Fibroblast of skin of right quadriceps (primary cell): ENCODE measurements at regions not wholly inside any gene's neighbourhood (a gene's known extent, or its start where the extent isn't known, plus 50 kb on each side); places are given as distances from the start of the nearest gene placed in this dataset.
A peak's percentile ranks its signal among the peaks of the same experiment; 100 is the strongest.
"Not testable (repeated sequence)": the region's sequence is repeated elsewhere in the genome, so short reads cannot be mapped to it uniquely, and the experiment has no call there.

Experiments
- DNase-seq: peaks from one replicate; pipeline ENCODE4 v3.0.0-alpha.2; 2013

DNA sequence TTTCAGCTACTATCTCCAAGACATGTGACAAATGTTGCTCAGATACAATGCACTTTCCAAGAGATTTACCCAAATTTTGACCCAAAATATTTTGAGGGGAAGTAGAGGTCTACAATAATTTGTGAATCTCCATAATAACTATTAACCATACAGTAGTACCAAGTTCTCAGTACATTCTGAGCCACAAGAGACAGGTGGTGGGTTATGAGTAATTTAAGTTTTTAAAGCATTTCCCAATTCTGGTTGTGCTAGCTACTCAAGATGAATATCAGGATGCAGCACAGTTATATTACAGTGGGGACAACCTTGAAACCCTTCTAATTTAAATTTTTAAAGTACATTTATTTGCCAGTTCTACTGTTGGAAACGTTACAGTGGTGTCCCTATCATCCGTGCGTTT lies 92.2 kb upstream of the MITF start:
- DNase-seq = no peak

DNA sequence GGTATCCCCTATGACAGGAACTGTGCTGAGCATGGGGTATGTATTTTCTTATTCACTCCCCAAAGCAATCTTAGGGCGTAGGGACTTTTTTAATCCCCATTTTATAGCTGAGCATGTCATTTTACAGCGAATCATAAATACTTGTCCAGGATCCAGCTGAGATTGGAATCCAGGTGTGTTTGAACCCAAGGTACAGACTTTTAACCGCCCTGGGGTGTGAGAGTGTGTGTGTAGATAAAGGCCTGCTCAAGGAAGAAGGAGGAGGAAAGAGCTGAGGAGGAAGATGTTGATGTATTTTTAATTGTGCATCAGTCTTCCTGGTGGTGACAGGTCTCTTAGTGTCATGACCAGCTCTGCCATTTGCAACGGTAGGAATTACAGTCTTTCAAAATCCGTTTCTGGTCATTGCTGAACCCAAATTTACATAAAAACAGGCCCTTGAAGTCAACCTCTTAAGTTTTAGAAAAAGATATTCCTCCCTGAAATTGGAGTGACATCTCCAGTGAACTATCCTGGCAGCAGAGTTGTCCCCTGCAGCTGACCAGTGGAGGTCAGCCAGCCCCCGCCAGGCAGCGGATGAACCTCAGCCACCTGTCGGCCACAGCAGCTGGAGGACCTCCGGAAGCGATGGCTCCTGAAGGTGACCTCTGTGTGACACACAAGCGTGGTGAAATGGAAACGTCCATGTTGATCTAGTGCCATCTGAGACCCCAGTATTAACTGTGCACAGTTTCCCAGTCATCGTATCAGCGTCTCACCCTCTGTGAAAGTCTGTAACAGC lies 92.8 kb upstream of the MITF start:
- DNase-seq = no peak

GRCh38 chr3:69642606-69643005 lies 96.7 kb upstream of the MITF start:
- DNase-seq = no peak

- no peak for DNase-seq
Measured at GRCh38 chr3:69639851-69640250, 99.4 kb upstream of the MITF start.

DNA sequence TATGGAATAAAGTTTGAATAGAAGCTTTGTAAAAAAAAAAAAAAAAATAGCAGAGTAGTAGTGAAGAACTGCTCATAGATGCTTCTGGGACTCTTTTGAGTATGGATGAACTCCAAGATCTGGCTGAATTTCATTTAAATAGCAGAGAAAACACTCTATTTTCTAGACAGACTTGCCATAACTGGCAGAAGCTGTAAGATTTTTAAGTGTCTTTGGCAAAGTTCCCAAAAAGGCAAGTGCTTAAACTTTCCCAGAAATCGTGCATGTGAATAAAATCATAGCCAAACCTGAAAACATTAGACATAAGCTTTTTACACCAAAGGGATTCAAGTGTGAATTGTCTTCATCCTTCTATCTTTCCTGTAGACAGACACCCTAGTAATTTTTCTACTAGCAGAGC lies 110.3 kb upstream of the MITF start:
- DNase-seq = peak; percentile 4

DNA sequence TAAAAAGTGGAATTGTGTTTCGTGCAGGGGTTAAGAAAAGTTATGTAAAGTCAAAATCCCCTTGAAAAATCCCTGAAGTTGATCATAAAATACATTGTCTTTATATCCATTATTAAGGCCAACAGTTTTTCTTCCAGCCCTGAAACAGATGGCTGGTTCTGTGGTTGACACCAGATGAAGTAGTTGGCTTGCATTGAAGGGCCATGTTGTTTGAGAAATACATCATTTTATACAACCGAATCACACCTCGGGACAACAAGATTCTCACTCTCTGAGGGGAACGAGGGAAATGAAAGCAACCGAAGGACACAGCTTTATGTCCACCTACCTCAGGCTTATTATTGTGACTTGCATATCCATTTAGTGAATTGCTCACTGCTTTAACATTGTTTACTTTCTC lies 126.0 kb upstream of the MITF start:
- DNase-seq = no peak

GRCh38 chr3:69612791-69613190 lies 126.5 kb upstream of the MITF start:
- DNase-seq = no peak

DNA sequence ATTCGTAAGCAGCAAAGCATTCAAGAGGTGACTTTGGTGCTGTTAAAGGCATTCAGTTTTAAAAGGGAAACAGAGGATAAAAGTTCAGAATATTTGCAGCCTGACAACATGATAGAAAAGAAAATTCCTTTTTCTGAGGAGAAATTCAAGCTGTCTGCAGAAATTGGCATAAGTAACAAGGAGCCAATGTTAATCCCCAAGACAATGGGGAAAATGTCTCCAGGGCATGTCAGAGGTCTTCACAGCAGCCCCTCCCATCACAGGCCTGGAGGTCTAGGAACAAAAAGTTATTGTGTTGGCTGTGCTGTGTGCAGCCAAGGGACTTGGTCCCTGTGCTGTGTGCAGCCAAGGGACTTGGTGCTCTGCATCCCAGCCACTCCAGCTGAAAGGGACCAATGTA lies 129.7 kb upstream of the MITF start:
- DNase-seq = not testable (repeated sequence)

DNA sequence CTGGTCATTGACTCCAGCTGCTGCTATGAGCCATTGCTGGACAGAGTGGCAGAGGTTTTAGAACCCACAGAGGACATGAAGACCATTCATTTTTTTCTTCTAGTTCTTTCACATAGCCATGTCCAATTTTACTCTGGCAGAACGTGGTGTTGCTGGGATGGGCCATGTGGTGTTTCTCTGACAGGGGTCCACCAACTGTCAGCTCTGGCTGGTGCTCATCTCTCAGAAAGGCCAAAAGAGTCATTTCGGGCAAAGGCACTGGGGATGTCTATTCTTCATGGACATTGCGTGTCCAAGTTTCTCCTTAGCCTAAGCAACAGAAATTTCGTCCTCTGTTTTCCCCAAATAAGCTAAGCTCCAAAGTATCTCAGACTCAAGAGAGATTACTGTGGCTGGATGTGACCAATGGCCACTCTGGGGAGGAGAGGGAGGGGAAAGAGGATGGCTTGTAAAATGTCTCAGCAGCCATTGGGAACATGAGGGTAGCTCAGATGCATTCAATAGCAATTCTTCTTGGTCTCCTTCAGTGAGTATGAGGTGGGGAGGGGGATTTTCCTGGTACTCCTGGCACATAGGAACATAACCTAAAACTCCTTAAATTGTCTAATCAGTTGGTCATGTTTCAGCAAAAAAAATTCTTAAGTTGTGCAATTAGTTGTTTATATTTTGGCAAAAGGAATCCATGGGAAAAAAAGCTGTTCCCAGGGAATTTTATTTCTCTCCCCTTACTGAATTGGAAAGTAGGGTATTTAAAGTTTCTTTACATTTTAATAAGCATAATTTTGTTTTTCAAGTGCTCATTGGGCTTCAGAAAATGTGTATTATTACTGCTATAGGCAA lies 131.6 kb upstream of the MITF start:
- no peak for DNase-seq

- no peak for DNase-seq
Measured at GRCh38 chr3:69605867-69606266, 133.4 kb upstream of the MITF start.

DNA sequence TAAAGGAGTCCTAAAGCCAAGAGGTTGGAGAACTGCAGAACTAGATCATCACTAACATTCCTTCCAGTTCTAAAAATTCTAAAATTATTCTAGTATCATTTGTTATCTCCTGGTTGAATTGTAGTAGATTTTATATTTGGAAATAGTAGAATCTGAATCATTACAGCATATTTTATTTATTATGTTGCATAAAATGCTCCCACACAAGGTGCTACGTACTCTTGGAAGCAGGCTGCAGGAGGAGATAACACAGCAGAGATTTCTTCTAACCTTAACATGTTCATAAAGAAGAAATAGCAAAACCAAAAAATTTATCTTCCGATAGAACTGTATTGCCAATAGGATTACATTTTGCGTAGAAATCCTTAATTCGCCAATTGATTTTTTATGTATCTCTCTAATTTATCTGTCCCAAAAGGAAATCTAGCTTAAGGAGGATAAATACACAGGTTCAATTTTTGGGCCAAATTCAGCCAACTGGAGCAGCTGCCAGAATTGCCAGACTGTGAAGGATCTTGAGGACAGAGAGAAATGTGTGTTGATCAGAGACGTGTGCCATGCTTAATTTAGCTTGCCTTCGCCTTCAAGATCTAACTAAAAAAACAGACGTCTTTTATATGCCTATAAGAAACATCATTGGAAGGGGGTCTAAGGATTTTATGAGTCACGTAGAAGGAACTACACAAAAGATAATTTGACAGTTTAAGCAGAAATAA lies 134.4 kb upstream of the MITF start:
- DNase-seq = no peak

- DNase-seq = no peak
Measured at GRCh38 chr3:69602112-69602511, 137.2 kb upstream of the MITF start.

DNA sequence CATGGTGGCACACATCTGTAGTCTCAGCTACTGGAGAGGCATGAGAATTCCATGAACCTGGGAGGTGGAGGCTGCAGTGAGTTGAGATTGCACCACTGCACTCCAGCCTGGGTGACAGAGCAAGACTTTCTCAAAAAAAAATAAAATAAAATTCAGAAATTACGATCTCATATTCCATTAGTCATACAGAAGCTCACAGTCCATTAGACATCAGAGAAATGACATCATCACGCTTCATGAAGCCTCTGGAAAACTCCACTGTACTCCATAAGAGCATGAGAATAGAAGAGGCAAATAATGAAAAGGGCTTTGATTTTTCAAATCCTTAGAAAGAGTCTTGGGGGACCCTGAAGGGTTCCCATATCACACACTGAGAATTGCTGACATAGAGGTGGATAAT lies 145.0 kb upstream of the MITF start:
- no peak for DNase-seq

- DNase-seq = no peak
Measured at GRCh38 chr3:69591164-69591736, 148.0 kb upstream of the MITF start.

GRCh38 chr3:69590111-69590510 lies 149.2 kb upstream of the MITF start:
- no peak for DNase-seq

GRCh38 chr3:69588170-69588569 lies 151.1 kb upstream of the MITF start:
- no peak for DNase-seq

GRCh38 chr3:69585472-69585871 lies 153.8 kb upstream of the MITF start:
- DNase-seq = no peak

DNA sequence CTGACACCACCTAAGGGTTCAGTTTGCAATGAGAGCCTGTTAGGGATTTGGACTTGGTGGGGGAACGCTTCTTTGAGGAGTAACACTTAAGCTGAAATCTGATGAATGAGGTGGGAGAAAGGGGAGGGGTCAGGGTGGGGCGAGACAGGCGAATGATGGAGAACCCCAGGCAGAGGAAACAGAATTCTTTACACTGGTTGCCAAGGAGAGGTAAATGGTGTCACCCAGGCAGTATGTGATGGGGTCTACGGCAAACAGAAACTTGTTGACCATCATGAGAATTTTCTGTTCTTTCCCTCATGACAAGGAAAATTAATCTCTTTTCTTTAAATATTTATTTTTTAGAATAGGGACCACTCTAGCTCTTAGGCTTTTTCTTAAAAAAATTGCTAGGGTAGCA lies 157.2 kb upstream of the MITF start:
- no peak for DNase-seq

DNA sequence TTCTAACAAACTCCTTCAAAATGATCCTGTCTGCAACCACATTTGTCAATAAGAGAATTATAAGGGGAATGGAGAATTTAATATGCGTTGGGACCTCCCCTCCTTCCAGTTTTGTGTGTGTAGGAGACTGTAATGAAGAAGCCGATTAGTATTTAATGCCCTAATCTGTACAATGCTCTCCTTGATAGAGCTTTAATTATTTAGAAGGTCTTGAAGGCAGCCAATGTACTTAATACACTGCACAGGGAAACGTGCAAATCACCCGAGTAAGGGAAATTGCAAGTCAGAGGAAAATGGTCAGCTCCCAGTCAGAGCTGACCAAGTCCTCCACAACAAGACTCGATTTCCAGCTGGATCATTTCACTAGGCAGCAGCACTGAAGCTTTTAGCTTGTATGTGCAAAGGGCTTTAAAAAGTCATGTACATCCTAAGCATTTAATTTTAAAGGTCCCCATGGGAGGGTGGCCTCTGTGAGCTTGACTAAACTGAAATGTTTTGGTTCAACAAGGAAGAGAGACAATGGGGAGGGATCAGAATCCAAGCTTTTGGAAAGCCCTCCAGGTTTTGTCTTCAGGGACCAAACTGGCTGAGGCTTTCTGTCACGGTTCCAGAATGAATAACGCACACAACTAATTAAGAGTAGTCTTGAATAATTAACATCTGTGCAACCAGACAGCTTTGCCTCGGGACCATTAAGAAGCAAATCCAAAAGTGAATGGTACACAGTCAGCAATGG lies 159.8 kb upstream of the MITF start:
- no peak for DNase-seq

DNA sequence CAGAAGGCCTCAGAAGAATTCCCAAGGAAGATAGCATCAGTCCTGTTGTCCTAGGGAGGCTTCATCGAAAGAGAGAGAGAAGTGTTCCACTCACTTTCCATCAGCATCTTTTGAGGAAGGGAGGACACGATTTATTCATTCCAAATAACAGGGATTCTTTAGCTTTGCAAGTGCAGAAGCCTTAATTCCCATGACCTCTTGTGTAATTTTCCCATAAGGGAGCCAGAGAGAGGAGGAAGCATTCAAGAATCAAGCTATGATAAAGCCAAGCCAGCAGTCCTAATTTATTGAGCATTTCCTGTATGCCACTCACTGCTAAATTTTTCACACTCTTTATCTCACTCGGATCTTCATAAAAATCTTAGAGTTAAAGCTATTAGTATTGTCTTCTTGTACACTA lies 169.7 kb upstream of the MITF start:
- DNase-seq = no peak

DNA sequence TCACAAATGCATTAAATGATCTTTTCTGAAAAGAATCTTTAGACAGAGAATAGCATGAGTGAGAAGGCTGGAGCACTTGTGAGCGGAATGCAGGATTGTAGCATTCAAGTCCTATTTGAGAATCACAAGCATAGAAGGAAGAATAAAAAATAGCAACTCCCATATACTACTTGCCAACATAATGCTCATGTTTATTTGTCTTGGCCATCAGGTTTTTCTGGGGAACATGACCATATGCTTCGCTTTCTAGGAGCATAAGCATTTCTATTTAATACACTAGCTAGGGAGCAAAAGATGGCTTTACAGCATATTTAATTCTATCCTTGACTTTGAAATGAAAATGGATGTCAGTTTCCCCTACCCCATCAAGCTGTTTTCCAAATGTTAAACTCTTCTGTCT lies 170.3 kb upstream of the MITF start:
- DNase-seq = no peak

- peak; percentile 10 for DNase-seq
Measured at GRCh38 chr3:69568458-69568857, 170.8 kb upstream of the MITF start.

DNA sequence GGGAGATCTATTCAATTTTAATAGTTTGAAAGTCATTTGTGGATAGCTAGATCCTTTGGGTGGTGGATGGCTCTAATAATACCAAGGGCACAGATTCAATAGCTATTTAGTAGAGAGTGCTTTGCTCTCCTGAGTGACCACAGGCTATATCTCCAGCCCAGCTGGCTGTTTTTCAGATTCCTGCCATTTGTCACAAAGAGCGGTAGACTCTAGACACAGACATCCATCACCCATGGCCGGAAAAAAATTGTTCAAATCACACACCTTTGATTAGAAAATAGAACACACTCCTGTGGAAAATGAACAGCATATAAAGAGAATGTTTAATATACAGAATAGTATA lies 171.6 kb upstream of the MITF start:
- no peak for DNase-seq
